NCI-H2029 (cell line): ENCODE measurements at regions not wholly inside any gene's neighbourhood (a gene's known extent, or its start where the extent isn't known, plus 50 kb on each side); places are given as distances from the start of the nearest gene placed in this dataset.
A peak's percentile ranks its signal among the peaks of the same experiment; 100 is the strongest.

Source experiments
- DNase-seq: peaks from one replicate; lab custom pipeline; 2025; lab: John Stamatoyannopoulos, UW

GRCh38 chr11:113553915-113554314 lies 78.7 kb upstream of the DRD2 start:
- no peak for DNase-seq

GRCh38 chr11:113553235-113553634 lies 78.0 kb upstream of the DRD2 start:
- DNase-seq, result no peak

- DNase-seq, result no peak
These were observed 77.1 kb upstream of the DRD2 start for GRCh38 chr11:113552271-113552670.

GRCh38 chr11:113551645-113552044 lies 76.4 kb upstream of the DRD2 start:
- no peak for DNase-seq

- DNase-seq, result peak; percentile 84
These were observed 74.7 kb upstream of the DRD2 start for GRCh38 chr11:113549611-113550578.

- no peak for DNase-seq
These were observed 73.9 kb upstream of the DRD2 start for GRCh38 chr11:113549061-113549460.

GRCh38 chr11:113547739-113548138 lies 72.5 kb upstream of the DRD2 start:
- DNase-seq, result no peak

GRCh38 chr11:113546757-113547507 lies 71.7 kb upstream of the DRD2 start:
- no peak for DNase-seq

GRCh38 chr11:113542420-113542819 lies 67.2 kb upstream of the DRD2 start:
- DNase-seq, result no peak

GRCh38 chr11:113540416-113541330 lies 65.5 kb upstream of the DRD2 start:
- no peak for DNase-seq

- no peak for DNase-seq
These were observed 63.5 kb upstream of the DRD2 start for GRCh38 chr11:113538451-113539412.

- DNase-seq, result no peak
These were observed 59.4 kb upstream of the DRD2 start for GRCh38 chr11:113534625-113535024.

GRCh38 chr11:113533425-113533698 lies 58.2 kb upstream of the DRD2 start:
- no peak for DNase-seq

GRCh38 chr11:113532697-113533424 lies 57.7 kb upstream of the DRD2 start:
- DNase-seq, result peak; percentile 47

- DNase-seq, result no peak
These were observed 56.6 kb upstream of the DRD2 start for GRCh38 chr11:113531575-113532451.

- DNase-seq, result no peak
These were observed 55.9 kb upstream of the DRD2 start for GRCh38 chr11:113531083-113531482.

GRCh38 chr11:113529606-113530005 lies 54.4 kb upstream of the DRD2 start:
- DNase-seq, result no peak

- DNase-seq, result no peak
These were observed 53.8 kb upstream of the DRD2 start for GRCh38 chr11:113528982-113529381.

GRCh38 chr11:113526521-113526920 lies 51.3 kb upstream of the DRD2 start:
- no peak for DNase-seq
